MG63 (cell line): ENCODE measurements at regions not wholly inside any gene's neighbourhood (a gene's known extent, or its start where the extent isn't known, plus 50 kb on each side); places are given as distances from the start of the nearest gene placed in this dataset.

Source experiments
- DNase-seq: peaks from one replicate; pipeline ENCODE4 v3.0.0-alpha.2; 2020
- H3K27me3 ChIP-seq: fragments of 250-450 bp; sonication (Bioruptor Pico); 2 replicates; pipeline ENCODE4 v1.5.1; 2020; ENCODE audit warnings: mild to moderate bottlenecking, moderate library complexity
- H3K36me3 ChIP-seq: fragments of 250-450 bp; sonication (Bioruptor Pico); 2 replicates; pipeline ENCODE4 v1.5.1; 2020; ENCODE audit warnings: mild to moderate bottlenecking, moderate library complexity
- H3K4me3 ChIP-seq: fragments of 250-450 bp; sonication (Bioruptor Pico); 2 replicates; pipeline ENCODE4 v1.5.1; 2020; ENCODE audit warnings: mild to moderate bottlenecking, moderate library complexity
- H3K9me3 ChIP-seq: fragments of 250-450 bp; sonication (Bioruptor Pico); 2 replicates; pipeline ENCODE4 v1.5.1; 2020; ENCODE audit warnings: mild to moderate bottlenecking, moderate library complexity

- DNase-seq = no peak
- H3K4me3 ChIP-seq = no peak overlapping the region
- H3K36me3 ChIP-seq = no peaks in the 10 kb centered on the region
- no peaks in the 10 kb centered on the region for H3K9me3 ChIP-seq
- no peaks in the 10 kb centered on the region for H3K27me3 ChIP-seq
Measured at GRCh38 chr4:152243896-152244595, 291.8 kb downstream of the FBXW7 start.

- H3K27me3 ChIP-seq = no peaks in the 10 kb centered on the region
- DNase-seq = no peak
- H3K4me3 ChIP-seq = no peak overlapping the region
- H3K9me3 ChIP-seq = no peaks in the 10 kb centered on the region
- H3K36me3 ChIP-seq = no peaks in the 10 kb centered on the region
Measured at GRCh38 chr4:152243206-152243605, 292.7 kb downstream of the FBXW7 start.

GRCh38 chr4:152240232-152240631 is 295.7 kb downstream of the FBXW7 start:
- no peaks in the 10 kb centered on the region for H3K36me3 ChIP-seq
- no peak overlapping the region for H3K4me3 ChIP-seq
- DNase-seq = no peak
- H3K27me3 ChIP-seq = no peaks in the 10 kb centered on the region
- H3K9me3 ChIP-seq = no peaks in the 10 kb centered on the region

GRCh38 chr4:152239216-152239615 is 296.7 kb downstream of the FBXW7 start:
- Histone ChIP-seq H3K4me3 (no peak overlapping the region), H3K9me3 (no peaks in the 10 kb centered on the region), H3K36me3 (no peaks in the 10 kb centered on the region), H3K27me3 (no peaks in the 10 kb centered on the region)
- DNase-seq = no peak

- no peaks in the 10 kb centered on the region for H3K27me3 ChIP-seq
- H3K9me3 ChIP-seq = no peaks in the 10 kb centered on the region
- no peak overlapping the region for H3K4me3 ChIP-seq
- no peak for DNase-seq
- H3K36me3 ChIP-seq = no peaks in the 10 kb centered on the region
Measured at GRCh38 chr4:152236519-152237056, 299.3 kb downstream of the FBXW7 start.

GRCh38 chr4:152235718-152236117 is 300.2 kb downstream of the FBXW7 start:
- Histone ChIP-seq H3K36me3 (no peaks in the 10 kb centered on the region), H3K9me3 (no peaks in the 10 kb centered on the region), H3K4me3 (no peak overlapping the region), H3K27me3 (no peaks in the 10 kb centered on the region)
- no peak for DNase-seq

GRCh38 chr4:152234571-152234970 is 301.3 kb downstream of the FBXW7 start:
- Histone ChIP-seq H3K9me3 (no peaks in the 10 kb centered on the region), H3K27me3 (no peaks in the 10 kb centered on the region), H3K4me3 (no peak overlapping the region), H3K36me3 (no peaks in the 10 kb centered on the region)
- no peak for DNase-seq

- Histone ChIP-seq H3K9me3 (no peaks in the 10 kb centered on the region), H3K27me3 (no peaks in the 10 kb centered on the region), H3K4me3 (no peak overlapping the region), H3K36me3 (no peaks in the 10 kb centered on the region)
- DNase-seq = no peak
Measured at GRCh38 chr4:152232271-152232670, 303.6 kb downstream of the FBXW7 start.

GRCh38 chr4:152229782-152230289 is 306.1 kb downstream of the FBXW7 start:
- Histone ChIP-seq H3K9me3 (no peaks in the 10 kb centered on the region), H3K27me3 (no peaks in the 10 kb centered on the region), H3K36me3 (no peaks in the 10 kb centered on the region), H3K4me3 (no peak overlapping the region)
- DNase-seq = no peak

- Histone ChIP-seq H3K36me3 (no peaks in the 10 kb centered on the region), H3K9me3 (no peaks in the 10 kb centered on the region), H3K27me3 (no peaks in the 10 kb centered on the region), H3K4me3 (no peak overlapping the region)
- no peak for DNase-seq
Measured at GRCh38 chr4:152225680-152226079, 310.2 kb downstream of the FBXW7 start.

- Histone ChIP-seq H3K36me3 (no peaks in the 10 kb centered on the region), H3K4me3 (no peak overlapping the region), H3K27me3 (no peaks in the 10 kb centered on the region), H3K9me3 (no peaks in the 10 kb centered on the region)
- DNase-seq = no peak
Measured at GRCh38 chr4:152224721-152225420, 311.0 kb downstream of the FBXW7 start.

GRCh38 chr4:152224223-152224622 is 311.7 kb downstream of the FBXW7 start:
- no peak overlapping the region for H3K4me3 ChIP-seq
- H3K36me3 ChIP-seq = no peaks in the 10 kb centered on the region
- no peaks in the 10 kb centered on the region for H3K9me3 ChIP-seq
- DNase-seq = no peak
- no peaks in the 10 kb centered on the region for H3K27me3 ChIP-seq

- no peak for DNase-seq
- Histone ChIP-seq H3K36me3 (no peaks in the 10 kb centered on the region), H3K27me3 (no peaks in the 10 kb centered on the region), H3K9me3 (no peaks in the 10 kb centered on the region), H3K4me3 (no peak overlapping the region)
Measured at GRCh38 chr4:152223600-152223999, 312.3 kb downstream of the FBXW7 start.

- no peak overlapping the region for H3K4me3 ChIP-seq
- H3K27me3 ChIP-seq = no peaks in the 10 kb centered on the region
- H3K9me3 ChIP-seq = no peaks in the 10 kb centered on the region
- no peaks in the 10 kb centered on the region for H3K36me3 ChIP-seq
- no peak for DNase-seq
Measured at GRCh38 chr4:152221816-152222516, 313.9 kb downstream of the FBXW7 start.

- Histone ChIP-seq H3K9me3 (no peaks in the 10 kb centered on the region), H3K4me3 (no peak overlapping the region), H3K36me3 (no peaks in the 10 kb centered on the region), H3K27me3 (no peaks in the 10 kb centered on the region)
- peak; percentile 83 for DNase-seq
Measured at GRCh38 chr4:152220201-152220666, 315.7 kb downstream of the FBXW7 start.

- no peak overlapping the region for H3K4me3 ChIP-seq
- no peaks in the 10 kb centered on the region; the same call in 1 of the 2 replicates for H3K9me3 ChIP-seq
- no peaks in the 10 kb centered on the region for H3K36me3 ChIP-seq
- DNase-seq = no peak
- H3K27me3 ChIP-seq = no peaks in the 10 kb centered on the region
Measured at GRCh38 chr4:152218576-152218975, 317.3 kb downstream of the FBXW7 start.

- no peaks in the 10 kb centered on the region for H3K27me3 ChIP-seq
- H3K36me3 ChIP-seq = no peaks in the 10 kb centered on the region
- H3K4me3 ChIP-seq = no peak overlapping the region
- no peak for DNase-seq
- no peaks in the 10 kb centered on the region; the same call in 1 of the 2 replicates for H3K9me3 ChIP-seq
Measured at GRCh38 chr4:152217896-152218295, 318.0 kb downstream of the FBXW7 start.
